Gastrocnemius medialis (tissue), 4 donors: ENCODE measurements at regions not wholly inside any gene's neighbourhood (a gene's known extent, or its start where the extent isn't known, plus 50 kb on each side); places are given as distances from the start of the nearest gene placed in this dataset.

ENCODE experiments used
- POLR2A ChIP-seq, 2 donors: fragments of 450-650 bp; IDR thresholded peaks; one replicate each; pipeline ENCODE4 v1.6.1; 2017; ENCODE audit warnings: antibody characterized with exemption in 2 of 2, mild to moderate bottlenecking in 2 of 2, moderate library complexity in 2 of 2
- TF ChIP-seq, protein P1 (sequence below), 5 experiments: fragments of 450-650 bp in 3 of 5; fragments of 200-600 bp in 2 of 5; sonication (generic) in 2 of 5; IDR thresholded peaks in 4 of 5; conservative IDR thresholded peaks in 1 of 5; 1 replicate in 4 of 5; 2 replicates in 1 of 5; pipeline ENCODE4 v1.5.1; 2016 to 2019; ENCODE audit warnings: antibody characterized with exemption in 5 of 5, mild to moderate bottlenecking in 3 of 5, moderate library complexity in 3 of 5

DNA sequence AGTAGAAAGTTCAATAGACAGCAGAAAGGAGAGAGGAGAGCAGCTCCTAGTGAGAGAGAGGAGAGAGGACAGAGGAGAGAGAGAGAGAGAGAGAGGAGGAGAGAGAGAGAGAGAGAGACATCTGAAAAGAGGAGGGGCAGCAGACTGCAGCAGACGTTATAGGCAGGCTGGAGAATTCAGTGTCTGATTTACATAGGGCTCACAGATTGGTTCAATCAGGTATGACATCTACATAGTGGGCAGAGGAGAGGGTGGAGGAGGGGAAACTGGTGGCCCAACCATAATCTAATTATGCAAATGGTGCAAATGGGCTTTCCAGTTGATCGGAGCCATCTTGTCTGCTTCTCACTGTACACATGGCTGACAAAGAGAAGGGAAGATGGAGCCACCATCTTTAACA, 221.3 kb upstream of the TRPC4 start:
- TF ChIP-seq, protein P1, sequence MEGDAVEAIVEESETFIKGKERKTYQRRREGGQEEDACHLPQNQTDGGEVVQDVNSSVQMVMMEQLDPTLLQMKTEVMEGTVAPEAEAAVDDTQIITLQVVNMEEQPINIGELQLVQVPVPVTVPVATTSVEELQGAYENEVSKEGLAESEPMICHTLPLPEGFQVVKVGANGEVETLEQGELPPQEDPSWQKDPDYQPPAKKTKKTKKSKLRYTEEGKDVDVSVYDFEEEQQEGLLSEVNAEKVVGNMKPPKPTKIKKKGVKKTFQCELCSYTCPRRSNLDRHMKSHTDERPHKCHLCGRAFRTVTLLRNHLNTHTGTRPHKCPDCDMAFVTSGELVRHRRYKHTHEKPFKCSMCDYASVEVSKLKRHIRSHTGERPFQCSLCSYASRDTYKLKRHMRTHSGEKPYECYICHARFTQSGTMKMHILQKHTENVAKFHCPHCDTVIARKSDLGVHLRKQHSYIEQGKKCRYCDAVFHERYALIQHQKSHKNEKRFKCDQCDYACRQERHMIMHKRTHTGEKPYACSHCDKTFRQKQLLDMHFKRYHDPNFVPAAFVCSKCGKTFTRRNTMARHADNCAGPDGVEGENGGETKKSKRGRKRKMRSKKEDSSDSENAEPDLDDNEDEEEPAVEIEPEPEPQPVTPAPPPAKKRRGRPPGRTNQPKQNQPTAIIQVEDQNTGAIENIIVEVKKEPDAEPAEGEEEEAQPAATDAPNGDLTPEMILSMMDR (IDR thresholded peaks at IDR 0.05 in 4 of 5, conservative IDR thresholded peaks at IDR 0.05 in 1 of 5), result no peak
- TF ChIP-seq POLR2A (IDR thresholded peaks at IDR 0.05), result no peak
